Pulmonary artery endothelial cell (primary cell): ENCODE measurements at regions not wholly inside any gene's neighbourhood (a gene's known extent, or its start where the extent isn't known, plus 50 kb on each side); places are given as distances from the start of the nearest gene placed in this dataset.
"Not testable (repeated sequence)": the region's sequence is repeated elsewhere in the genome, so short reads cannot be mapped to it uniquely, and the experiment has no call there.

Experiments
- DNase-seq: peaks from one replicate; pipeline ENCODE4 v3.0.0-alpha.2; 2011; ENCODE audit warnings: low read depth, low spot score

DNA sequence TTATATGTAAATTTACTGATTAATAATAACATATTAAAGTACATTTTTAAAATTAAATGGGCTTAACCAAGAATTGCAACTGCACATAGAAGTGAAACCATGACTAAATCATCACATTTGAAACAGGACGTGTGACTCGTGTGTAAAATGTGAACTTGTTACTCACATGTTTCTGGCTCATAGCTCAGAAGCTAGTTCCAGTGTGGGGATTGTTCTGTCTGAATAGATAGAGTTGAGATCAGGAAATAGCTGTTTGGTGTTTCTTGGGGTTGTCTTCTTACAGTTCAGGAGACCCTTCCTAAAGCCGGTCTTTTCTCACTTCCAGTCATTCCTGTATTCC lies 130.9 kb downstream of the LAT start:
- peak; percentile 8 for DNase-seq

GRCh38 chr16:29114989-29115801 lies 130.3 kb downstream of the LAT start:
- DNase-seq: peak; percentile 26

DNA sequence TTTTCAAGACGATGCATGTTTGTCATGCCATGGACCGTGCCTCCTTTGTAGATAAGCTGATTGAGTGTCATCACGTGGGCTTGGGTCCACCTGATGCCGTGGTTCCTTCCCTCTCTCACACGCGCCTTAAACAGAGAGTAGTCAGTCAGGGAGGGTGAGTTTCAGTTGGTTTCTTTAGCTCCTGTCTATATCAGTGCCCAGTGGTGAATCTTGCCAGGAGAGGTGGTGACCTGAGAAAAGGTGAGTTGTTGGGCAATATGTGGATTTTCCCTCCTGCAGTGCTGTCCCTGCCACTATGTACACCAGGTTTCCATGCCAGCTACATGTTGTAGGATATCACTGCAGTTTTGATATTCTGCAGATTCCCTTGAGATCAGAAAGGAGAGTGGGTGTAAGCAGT lies 129.7 kb downstream of the LAT start:
- DNase-seq: no peak

GRCh38 chr16:29113446-29113845 lies 128.6 kb downstream of the LAT start:
- not testable (repeated sequence) for DNase-seq

DNA sequence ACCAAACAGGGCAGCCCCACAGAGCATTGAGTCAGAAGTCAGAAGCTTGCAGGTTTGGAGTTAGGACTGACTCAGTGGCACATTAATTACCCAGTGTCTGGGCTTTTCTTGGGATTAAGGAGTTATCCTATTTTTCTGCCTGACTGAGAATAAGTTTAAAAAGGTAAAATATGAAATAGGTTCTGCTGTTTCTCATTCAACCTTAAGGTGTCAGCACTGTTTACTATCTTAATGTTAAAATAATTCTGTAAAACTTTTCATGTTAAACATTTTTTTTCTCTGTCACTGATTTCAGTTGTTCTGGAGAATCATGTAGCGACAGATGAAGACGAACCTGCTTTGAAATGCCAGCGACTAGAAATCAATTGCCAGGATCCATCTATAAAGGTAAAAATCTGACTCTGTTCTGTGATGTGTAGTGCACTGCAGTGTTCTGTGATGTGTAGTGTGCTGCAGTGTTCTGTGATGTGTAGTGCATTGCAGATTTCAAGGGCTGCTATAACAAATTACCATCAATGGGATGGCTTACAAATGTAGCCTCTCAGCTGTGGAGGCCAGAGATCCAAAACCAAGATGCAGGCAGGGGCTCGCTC lies 128.0 kb downstream of the LAT start:
- DNase-seq: no peak

- not testable (repeated sequence) for DNase-seq
These were observed 127.2 kb downstream of the LAT start for GRCh38 chr16:29111901-29112680.

GRCh38 chr16:29111421-29111820 lies 126.6 kb downstream of the LAT start:
- DNase-seq: no peak

DNA sequence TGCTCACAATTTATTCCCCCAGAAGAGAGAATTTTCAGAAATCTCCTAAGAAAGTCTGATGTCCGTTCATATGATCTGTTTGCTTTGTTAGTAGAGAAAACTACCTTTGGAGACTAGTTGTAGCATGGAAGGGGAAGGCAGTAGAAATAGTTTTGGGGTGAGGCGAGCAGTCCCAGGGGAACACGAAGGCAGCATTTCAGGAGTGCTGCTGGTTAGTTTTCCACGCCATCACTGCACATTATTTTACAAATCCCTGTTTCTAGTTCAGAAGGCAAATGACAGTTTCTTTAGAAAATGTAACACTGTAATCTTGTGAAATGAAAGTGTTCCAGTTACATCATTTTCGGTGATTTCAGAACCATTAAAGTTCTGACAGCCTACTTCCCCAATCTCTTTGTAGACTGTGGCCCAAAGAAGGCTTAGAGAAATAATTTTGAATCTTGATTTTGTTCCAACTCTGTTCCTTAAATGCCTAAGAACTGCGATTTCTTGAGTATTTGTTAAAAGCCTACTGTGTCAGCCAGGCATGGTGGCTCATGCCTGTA lies 123.8 kb downstream of the LAT start:
- not testable (repeated sequence) for DNase-seq

GRCh38 chr16:29107299-29107698 lies 122.4 kb downstream of the LAT start:
- no peak for DNase-seq

DNA sequence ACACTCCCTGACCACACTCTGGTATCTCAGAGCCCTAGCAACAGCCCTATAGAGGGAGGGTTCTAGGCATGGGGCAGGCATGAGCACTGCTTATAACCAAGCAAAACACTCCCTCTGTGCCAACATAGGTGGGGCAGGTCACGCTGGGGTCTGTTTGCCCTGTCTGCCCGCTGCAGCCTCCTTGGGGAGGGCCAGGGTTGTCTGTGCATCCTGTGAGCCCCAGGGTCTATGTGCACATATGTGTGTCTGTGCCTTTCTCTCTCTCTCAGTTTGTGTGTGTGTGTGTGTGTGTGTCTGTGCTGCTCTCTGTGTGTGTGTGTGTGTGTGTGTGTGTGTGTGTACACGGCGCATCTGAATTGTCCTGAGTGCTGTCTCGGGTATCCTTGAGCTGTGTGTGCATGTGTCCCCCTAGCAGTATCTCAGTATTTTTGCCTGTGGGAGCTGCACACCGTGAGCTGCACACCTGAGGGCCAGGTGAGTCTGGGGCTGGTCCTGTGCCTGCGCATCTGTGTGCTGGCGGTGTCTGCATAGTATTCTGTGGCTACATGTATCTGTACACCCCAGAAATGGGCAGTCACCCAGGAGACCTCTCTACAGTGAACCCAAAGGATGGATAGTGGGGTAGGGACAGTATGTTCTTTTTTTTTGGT lies 121.5 kb downstream of the LAT start:
- DNase-seq: not testable (repeated sequence)

DNA sequence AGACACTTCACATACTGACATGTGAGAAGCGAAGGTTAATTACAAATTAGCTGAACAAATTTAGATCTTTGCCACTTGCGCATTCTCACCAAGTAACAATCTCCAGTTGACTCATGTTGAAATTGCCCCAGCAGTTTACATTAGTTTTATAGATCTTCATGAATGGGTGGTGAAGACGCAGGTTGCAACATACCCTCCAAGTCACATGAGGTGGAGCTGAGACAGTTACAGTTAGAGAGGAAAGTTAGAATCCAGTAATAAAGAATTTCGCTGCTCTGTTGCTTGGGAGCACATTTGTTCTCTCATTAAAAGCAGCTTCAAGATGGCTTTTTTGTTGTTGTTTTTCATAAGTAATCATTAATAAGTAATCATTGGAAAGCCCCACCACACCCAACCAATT lies 119.7 kb downstream of the LAT start:
- not testable (repeated sequence) for DNase-seq

DNA sequence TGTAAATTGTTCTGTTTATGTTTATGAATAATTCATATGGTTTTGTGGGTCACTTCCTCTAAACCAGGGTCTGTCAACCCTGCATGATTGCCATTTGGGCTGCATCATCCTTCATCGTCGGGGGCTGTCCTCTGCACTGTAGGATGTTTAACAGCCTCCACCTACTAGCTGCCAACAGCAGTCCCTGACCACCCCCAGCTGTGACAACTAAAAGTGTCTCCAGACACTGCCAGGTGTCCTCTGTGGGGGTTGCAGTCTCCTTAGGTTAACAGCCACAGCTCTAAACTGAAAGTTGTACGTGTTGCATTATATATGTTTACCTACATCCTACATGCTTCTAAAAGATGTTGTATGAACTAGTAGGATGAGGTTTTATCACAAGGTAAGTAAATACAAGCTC lies 113.1 kb downstream of the LAT start:
- not testable (repeated sequence) for DNase-seq

- DNase-seq: not testable (repeated sequence)
These were observed 110.1 kb downstream of the LAT start for GRCh38 chr16:29094729-29095624.

DNA sequence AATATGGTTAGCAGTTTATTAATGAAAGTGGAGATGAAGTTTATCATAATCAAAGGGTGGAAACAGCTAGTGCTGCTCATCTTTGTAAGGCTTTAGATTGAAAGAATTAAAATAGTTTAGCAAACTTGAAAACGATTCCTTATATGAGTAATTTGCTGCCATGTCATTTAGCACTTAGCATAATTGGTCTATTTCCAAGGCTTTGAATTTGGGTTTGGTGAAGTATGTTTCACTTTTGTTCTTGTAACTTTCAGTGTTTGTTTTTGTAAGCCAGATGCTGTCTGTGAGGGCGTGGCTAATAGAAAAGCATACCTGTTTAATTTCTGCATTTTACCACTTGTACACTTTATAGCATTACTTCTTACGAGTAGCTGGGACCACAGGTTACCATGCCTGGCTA lies 109.5 kb downstream of the LAT start:
- not testable (repeated sequence) for DNase-seq

DNA sequence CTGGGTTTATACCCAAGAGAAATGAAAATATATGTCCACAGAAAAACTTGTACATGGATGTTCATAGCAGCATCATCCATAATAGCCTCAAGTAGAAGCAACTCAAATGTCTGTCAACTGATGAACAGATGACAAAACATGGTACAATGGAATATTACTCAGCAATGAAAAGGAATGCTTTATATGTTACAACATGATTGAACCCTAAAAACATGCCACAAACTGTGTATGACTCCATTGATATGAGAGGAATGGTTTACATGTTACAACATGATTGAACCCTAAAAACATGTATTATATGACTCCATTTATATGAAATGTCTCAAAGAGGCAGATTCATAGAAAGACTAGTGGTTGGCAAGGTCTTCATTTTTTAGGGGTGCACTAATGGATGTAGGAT lies 104.8 kb downstream of the LAT start:
- not testable (repeated sequence) for DNase-seq

GRCh38 chr16:29087673-29088072 lies 102.8 kb downstream of the LAT start:
- DNase-seq: not testable (repeated sequence)

GRCh38 chr16:29081829-29082639 lies 97.2 kb downstream of the LAT start:
- DNase-seq: not testable (repeated sequence)

GRCh38 chr16:29074554-29075402 lies 89.9 kb downstream of the LAT start:
- DNase-seq: not testable (repeated sequence)

DNA sequence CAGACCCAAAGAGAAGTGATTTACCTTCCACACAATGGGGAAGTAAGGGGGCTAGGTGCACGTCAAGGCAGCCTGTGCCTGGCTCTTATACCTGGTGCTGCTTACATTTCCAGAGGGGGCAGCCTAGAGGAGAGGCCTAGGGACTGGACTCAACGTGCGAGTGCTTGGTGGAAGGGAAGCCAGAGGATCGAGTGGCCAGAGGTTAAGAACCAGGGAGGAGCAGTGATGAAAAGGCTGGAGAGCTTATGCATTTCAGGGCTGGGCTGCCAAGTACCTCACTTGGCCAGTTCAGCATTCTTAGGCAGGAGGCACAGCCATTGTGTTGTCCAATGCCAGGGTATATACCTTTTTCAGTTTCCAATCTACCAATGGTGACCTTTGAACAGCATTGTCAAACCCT lies 77.4 kb downstream of the LAT start:
- not testable (repeated sequence) for DNase-seq
